GM21360 (cell line): ENCODE measurements at regions not wholly inside any gene's neighbourhood (a gene's known extent, or its start where the extent isn't known, plus 50 kb on each side); places are given as distances from the start of the nearest gene placed in this dataset.

ENCODE experiments used
- ATAC-seq: cut with Tn5 transposase; IDR thresholded peaks from one replicate; pipeline ENCODE4 v1.9.1; 2021; ENCODE audit warnings: mild to moderate bottlenecking, moderate library complexity; ENCODE audit not compliant: unreplicated experiment

- no peak for ATAC-seq
Observed at GRCh38 chr2:15074319-15074718, 441.8 kb downstream of the LRATD1 start.

GRCh38 chr2:15074751-15075700, 442.5 kb downstream of the LRATD1 start:
- ATAC-seq: no peak

GRCh38 chr2:15076668-15077067, 444.2 kb downstream of the LRATD1 start:
- no peak for ATAC-seq

- ATAC-seq: no peak
Observed at GRCh38 chr2:15081356-15081755, 448.8 kb downstream of the LRATD1 start.

GRCh38 chr2:15082105-15083058, 449.9 kb downstream of the LRATD1 start:
- no peak for ATAC-seq

GRCh38 chr2:15084826-15085489, 452.4 kb downstream of the LRATD1 start:
- ATAC-seq: no peak

GRCh38 chr2:15092181-15092580, 459.7 kb downstream of the LRATD1 start:
- no peak for ATAC-seq

- no peak for ATAC-seq
Observed at GRCh38 chr2:15092691-15093090, 460.2 kb downstream of the LRATD1 start.

GRCh38 chr2:15094161-15094560, 461.6 kb downstream of the LRATD1 start:
- no peak for ATAC-seq

GRCh38 chr2:15096873-15097272, 464.3 kb downstream of the NBAS start:
- ATAC-seq: no peak

- no peak for ATAC-seq
Observed at GRCh38 chr2:15107137-15107536, 454.0 kb downstream of the NBAS start.

- no peak for ATAC-seq
Observed at GRCh38 chr2:15111718-15112117, 449.4 kb downstream of the NBAS start.

GRCh38 chr2:15112216-15112615, 448.9 kb downstream of the NBAS start:
- no peak for ATAC-seq

GRCh38 chr2:15115776-15116175, 445.4 kb downstream of the NBAS start:
- no peak for ATAC-seq

- ATAC-seq: no peak
Observed at GRCh38 chr2:15116830-15117229, 444.3 kb downstream of the NBAS start.
